GM12864 (cell line): ENCODE measurements at regions not wholly inside any gene's neighbourhood (a gene's known extent, or its start where the extent isn't known, plus 50 kb on each side); places are given as distances from the start of the nearest gene placed in this dataset.

Source experiments
- DNase-seq: peaks from one replicate; pipeline ENCODE4 v3.0.0-alpha.2; 2011; ENCODE audit warnings: low read depth
- H3K4me3 ChIP-seq: 2 replicates; pipeline ENCODE4 v1.5.1; 2011; ENCODE audit warnings: mild to moderate bottlenecking, low read depth, low read length, control low read depth
- CTCF ChIP-seq: IDR thresholded peaks from 2 replicates; pipeline ENCODE4 v1.5.1; 2011; ENCODE audit warnings: low read depth, mild to moderate bottlenecking, moderate library complexity, low read length, control low read depth, inconsistent platforms; ENCODE audit errors: missing control alignments

DNA sequence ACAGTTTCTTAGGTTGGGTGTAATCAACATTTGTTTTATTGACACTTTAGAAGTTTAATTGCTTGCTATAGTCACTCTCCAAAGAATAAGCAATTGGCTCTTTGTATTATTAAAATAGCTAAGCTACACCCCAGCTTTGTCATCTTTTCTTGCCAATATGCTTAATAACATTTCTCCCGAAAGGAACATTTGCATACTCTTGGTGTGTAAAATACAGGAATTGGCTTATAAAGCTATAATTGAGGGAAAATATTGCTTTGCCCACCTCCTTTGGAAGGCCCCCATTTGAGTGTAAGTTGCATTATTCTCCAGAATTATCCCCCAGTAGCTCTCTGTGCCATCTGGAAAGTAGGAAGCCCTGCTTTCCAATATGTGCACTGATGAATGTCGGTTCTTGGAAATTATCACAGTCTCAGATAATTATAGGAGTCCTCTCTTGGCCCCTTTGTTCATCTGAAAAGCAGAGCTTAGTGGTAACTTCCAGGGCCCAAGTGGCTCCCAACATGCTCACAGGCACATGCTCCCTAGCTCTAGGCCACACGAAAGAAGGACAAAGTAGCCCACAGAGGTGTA, 92.4 kb upstream of the B3GAT2 start:
- no peak for TF ChIP-seq CTCF
- DNase-seq = no peak
- no peak overlapping the region for H3K4me3 ChIP-seq

GRCh38 chr6:71053475-71053874, 96.6 kb upstream of the B3GAT2 start:
- DNase-seq = no peak
- TF ChIP-seq CTCF = no peak

GRCh38 chr6:71056656-71057055, 99.8 kb upstream of the B3GAT2 start:
- H3K4me3 ChIP-seq = no peak overlapping the region
- no peak for DNase-seq
- no peak for TF ChIP-seq CTCF

More at GRCh38 chr6:71053475-71053874, 96.6 kb upstream of the B3GAT2 start:
- no peak overlapping the region for H3K4me3 ChIP-seq

- no peak for DNase-seq
- H3K4me3 ChIP-seq = no peak overlapping the region
- TF ChIP-seq CTCF = no peak
Observed at GRCh38 chr6:71066153-71066552, 109.3 kb upstream of the B3GAT2 start.

DNA sequence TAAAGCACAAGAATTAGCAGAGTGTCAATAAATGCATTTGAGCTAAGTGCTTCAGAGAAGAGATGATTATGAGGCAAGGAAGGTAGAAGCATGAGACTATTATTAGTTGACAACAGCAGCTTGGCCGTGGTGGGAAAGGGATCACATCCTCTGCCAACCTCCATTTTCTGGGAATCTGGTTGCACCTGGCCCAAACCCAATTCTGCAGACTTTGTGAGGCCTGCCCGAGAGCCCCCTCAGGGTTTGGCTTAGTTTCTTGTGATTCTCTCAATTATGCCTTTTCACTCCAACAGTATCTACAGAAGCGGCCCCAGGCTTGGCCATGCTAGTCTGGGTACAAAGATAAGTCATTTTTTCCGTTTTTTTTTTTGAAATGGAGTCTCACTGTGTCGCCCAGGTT, 111.0 kb upstream of the B3GAT2 start:
- H3K4me3 ChIP-seq = no peak overlapping the region
- TF ChIP-seq CTCF = no peak
- no peak for DNase-seq

DNA sequence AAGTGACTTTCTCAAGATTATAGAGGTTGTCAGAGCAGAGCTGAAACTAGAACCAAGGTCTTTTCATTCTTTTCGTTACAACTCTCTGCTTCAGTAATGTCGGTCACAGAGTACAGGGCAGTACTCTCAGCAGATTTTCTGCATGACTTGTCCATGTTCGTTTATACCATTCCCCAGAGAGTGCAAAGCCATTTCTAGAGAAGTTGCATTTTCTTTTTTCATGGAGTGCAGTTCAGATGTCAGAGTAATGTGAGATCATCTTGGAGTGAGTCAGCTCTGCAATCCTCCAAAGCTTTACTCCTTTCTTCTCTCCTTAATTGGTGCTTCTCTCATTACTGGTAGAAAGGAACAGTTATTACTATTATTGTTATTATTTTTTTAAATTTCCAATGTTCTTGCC, 115.6 kb upstream of the B3GAT2 start:
- TF ChIP-seq CTCF = no peak
- no peak overlapping the region for H3K4me3 ChIP-seq
- no peak for DNase-seq

DNA sequence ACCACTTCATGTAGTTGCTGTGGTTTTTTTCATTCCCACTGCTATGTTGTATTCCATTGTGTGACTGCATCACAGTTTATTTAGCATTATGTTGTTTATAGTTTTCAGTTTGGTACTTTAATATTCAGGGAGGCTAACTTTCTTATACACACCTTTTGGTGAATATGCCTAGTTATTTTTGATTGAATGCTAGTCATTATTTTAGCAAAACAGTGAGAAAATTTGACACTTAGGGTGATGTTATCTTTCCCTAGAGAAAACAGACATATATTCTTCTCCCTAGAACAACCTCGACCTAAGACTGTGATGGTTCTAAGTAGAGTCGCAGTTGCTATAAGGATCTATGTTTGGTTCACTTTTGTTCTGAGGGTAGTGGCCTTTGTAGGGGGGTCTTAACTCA, 120.8 kb upstream of the B3GAT2 start:
- TF ChIP-seq CTCF = no peak
- no peak overlapping the region for H3K4me3 ChIP-seq
- DNase-seq = no peak
